ENCODE measurements at regions not wholly inside any gene's neighbourhood (a gene's known extent, or its start where the extent isn't known, plus 50 kb on each side); places are given as distances from the start of the nearest gene placed in this dataset.

DNA sequence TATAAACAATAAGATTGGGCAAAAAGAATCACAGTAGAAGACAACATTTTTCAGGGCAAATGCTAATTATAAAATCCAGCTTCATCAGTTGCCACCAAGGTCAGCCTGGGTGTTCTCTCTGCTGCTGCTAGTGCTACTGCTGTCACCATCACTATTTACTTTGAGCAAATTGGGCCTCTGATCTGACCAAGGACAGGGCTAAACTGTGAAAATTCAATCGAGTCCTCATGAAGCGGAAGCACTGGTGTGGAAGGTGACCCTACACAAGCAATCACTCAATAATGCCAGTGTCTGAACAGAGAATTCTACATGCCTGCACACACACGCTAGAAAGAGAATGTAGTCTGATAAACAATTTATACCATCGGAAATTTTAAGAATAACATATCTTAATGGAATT is 122.9 kb upstream of the TTC29 start:
- H3K36me3 Mint-ChIP-seq, result peaks cover 5% of the 10 kb centered on the region
- H3K27me3 Mint-ChIP-seq, result peaks cover 12% of the 10 kb centered on the region
- H3K9me3 Mint-ChIP-seq (ENCODE audit: low read depth), result no peaks in the 10 kb centered on the region

DNA sequence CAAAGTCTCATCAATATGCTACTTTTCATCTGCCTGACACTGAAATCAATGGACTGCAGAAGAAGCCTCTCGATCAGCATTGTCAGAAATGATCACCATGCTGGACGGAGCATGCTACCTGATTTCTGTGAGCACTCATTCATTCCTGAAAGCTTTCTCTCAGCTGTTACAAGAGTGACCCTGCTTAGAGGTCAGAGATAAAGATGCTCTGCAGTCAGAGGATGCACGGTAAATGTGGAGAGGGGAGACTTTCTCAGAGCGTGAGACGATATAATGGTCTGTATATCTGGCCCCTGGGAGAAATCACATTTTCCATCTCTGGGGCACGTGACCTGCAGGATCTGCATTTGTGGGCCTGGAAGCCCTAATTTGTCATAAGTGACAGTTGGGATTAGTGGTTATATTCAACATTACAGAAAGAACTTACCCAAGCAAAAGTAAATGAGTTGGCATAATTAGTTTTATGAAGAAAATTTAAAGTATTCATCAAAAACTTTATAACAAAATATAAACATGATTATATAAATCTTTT is 125.6 kb upstream of the TTC29 start:
- H3K4me1 Mint-ChIP-seq (ENCODE audit: low read depth), result no peaks in the 10 kb centered on the region
- H3K27ac Mint-ChIP-seq, result no peak overlapping the region
- H3K4me3 Mint-ChIP-seq, result no peak overlapping the region
- H3K27me3 Mint-ChIP-seq, result peaks cover 9% of the 10 kb centered on the region
- H3K36me3 Mint-ChIP-seq, result peaks cover 5% of the 10 kb centered on the region
- no peaks in the 10 kb centered on the region for H3K9me3 Mint-ChIP-seq (ENCODE audit: low read depth)

More for the DNA sequence above, 122.9 kb upstream of the TTC29 start:
- Mint-ChIP-seq H3K27ac (no peak overlapping the region), H3K4me1 (ENCODE audit: low read depth) (no peaks in the 10 kb centered on the region), H3K4me3 (no peak overlapping the region)

DNA sequence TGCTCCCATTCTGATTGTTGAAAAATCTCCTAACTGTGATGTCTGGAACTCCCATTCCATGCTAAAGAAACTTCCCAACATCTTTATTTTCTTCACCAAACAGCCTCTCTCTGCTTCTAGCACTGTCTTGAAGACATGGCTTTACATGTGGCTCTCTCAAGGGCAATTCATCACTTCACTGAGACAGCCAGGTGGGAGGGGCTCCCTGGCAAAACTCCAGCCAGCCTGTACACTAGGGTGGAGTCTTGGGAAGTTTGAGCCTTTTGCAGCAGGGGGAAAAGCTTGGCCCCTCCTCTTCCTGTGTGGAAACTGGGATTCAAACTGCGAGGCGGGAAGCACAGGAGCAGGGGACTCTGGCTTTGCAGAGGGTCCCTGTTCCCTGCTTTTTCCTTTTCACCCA is 130.5 kb upstream of the TTC29 start:
- Mint-ChIP-seq H3K27ac (no peak overlapping the region), H3K36me3 (peaks cover 4% of the 10 kb centered on the region), H3K4me3 (no peak overlapping the region), H3K27me3 (peaks cover 15% of the 10 kb centered on the region), H3K4me1 (ENCODE audit: low read depth) (no peaks in the 10 kb centered on the region), H3K9me3 (ENCODE audit: low read depth) (no peaks in the 10 kb centered on the region)

DNA sequence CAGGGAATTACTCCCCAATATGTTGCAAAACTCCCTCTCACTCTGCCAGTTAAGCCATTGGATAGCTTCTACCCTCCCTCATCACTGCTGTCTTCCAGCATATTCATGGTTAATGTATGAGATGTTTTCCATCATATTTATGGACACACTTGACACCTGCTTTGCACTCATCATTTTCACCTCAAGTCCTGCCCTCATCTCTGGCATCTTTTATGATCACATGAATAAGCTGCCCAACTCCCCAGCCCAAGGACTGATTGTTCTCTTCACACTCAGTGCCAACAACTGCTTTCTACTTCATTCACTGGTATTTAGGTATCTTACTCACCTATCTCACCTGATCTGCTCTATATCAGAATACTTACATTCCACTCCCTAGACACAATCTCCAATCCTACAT is 131.1 kb upstream of the TTC29 start:
- no peaks in the 10 kb centered on the region for H3K9me3 Mint-ChIP-seq (ENCODE audit: low read depth)

DNA sequence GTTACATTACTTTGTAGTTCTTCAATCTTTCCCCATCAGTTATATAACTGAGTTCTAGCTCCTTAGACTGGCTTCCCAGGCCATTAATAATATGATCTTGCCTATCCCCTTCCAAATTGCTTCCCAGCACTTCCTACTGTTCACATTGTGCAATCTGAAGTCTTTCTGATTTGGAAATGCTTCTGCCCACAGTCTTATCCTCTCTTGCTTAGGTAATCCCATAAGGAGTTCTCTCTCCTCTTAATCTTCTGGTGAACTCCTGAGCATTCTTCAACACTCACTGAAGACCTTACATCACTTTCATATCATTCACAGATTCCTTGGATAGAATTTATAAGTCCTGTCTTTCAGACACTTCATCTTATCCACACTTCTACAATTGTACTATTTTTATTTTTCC is 132.7 kb upstream of the TTC29 start:
- Mint-ChIP-seq H3K9me3 (ENCODE audit: low read depth) (no peaks in the 10 kb centered on the region), H3K4me1 (ENCODE audit: low read depth) (no peaks in the 10 kb centered on the region), H3K27me3 (peaks cover 12% of the 10 kb centered on the region), H3K27ac (no peak overlapping the region), H3K36me3 (peaks cover under 1% of the 10 kb centered on the region), H3K4me3 (no peak overlapping the region)

More for the DNA sequence above, 131.1 kb upstream of the TTC29 start:
- peaks cover 15% of the 10 kb centered on the region for H3K27me3 Mint-ChIP-seq
- H3K4me1 Mint-ChIP-seq (ENCODE audit: low read depth), result no peaks in the 10 kb centered on the region
- no peak overlapping the region for H3K4me3 Mint-ChIP-seq
- no peak overlapping the region for H3K27ac Mint-ChIP-seq
- H3K36me3 Mint-ChIP-seq, result peaks cover 3% of the 10 kb centered on the region

DNA sequence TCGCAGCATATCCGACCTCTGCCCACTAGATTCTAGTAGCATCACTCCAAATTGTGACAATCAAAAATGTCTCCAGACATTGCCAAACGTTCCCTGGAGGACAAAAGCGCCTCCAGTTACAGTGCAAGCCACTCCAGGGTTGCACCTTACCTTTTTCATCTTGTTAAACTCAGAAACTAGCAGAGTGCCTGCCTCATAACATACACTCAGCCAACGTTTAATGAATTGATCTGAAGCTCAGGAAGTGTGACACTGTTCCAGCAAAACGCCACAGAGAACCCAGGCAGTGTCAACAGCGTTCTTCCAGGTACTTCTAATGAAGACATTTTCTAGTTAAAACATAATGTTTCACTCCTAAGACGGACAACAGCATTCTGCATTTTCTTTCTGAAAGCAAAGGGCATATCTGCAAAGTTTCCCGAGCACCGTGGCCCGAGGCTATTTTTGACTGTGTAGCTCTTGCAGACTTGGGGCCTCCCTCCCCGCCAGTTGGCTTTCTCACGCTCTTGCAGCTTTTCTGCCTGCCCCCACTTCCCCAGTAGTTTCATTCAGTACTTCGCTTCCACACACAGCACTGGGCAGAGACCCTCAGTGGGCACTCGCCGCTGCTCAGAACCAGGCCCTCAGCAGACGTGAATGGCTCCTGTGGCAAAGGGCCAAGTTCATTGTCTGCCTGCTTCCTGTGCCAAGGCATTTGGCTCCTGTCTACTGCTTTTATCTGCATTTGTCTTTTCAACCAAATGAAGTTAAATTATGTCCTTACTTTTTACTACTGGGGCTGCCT is 133.4 kb upstream of the TTC29 start:
- H3K36me3 Mint-ChIP-seq, result no peaks in the 10 kb centered on the region
- H3K27me3 Mint-ChIP-seq, result peaks cover 12% of the 10 kb centered on the region
- no peak overlapping the region for H3K27ac Mint-ChIP-seq
- H3K4me1 Mint-ChIP-seq (ENCODE audit: low read depth), result no peaks in the 10 kb centered on the region
- H3K9me3 Mint-ChIP-seq (ENCODE audit: low read depth), result no peaks in the 10 kb centered on the region
- H3K4me3 Mint-ChIP-seq, result no peak overlapping the region

DNA sequence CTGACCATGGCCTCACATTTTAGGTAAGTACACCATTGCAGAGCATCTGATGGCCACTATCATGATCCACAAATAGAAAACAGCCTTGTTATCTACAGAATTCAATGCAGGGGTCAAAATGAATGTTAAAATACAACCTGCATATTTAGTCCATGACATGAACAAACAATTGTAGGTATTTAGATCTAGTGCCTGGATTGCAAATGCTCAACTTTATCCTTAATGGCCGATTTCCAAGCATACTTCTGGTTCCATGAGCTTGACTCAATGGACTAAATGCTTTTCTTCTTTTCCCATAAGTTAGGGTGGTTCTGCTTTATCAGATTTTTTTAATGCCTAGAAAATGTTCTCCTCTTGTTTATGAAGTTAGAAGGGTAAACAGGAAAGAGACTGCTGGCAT is 139.2 kb upstream of the TTC29 start:
- no peaks in the 10 kb centered on the region for H3K36me3 Mint-ChIP-seq
- H3K4me3 Mint-ChIP-seq, result no peak overlapping the region
- peaks cover 10% of the 10 kb centered on the region for H3K27me3 Mint-ChIP-seq
- no peaks in the 10 kb centered on the region for H3K4me1 Mint-ChIP-seq (ENCODE audit: low read depth)
- H3K27ac Mint-ChIP-seq, result no peak overlapping the region
- no peaks in the 10 kb centered on the region for H3K9me3 Mint-ChIP-seq (ENCODE audit: low read depth)

DNA sequence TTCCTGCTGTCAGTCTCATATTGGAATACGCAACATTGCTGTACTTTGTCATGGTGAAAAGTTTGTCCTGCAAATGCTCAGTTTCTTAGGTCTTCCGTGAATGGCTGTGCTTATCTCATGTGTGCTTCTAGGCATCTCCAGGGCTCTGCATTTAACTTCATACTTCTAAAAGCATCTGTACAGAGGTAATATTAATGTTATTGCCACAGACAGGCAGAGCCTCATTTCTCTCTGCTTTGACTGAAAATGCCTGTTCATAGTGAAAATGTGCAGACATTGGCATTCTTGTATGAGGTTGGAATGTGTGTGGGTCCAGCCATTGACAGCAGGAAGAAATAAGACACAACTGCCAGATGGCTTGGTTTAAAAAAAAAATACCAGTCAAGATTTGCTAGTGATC is 140.1 kb upstream of the TTC29 start:
- no peaks in the 10 kb centered on the region for H3K9me3 Mint-ChIP-seq (ENCODE audit: low read depth)
- no peak overlapping the region for H3K27ac Mint-ChIP-seq
- no peaks in the 10 kb centered on the region for H3K36me3 Mint-ChIP-seq
- no peak overlapping the region for H3K4me3 Mint-ChIP-seq
- no peaks in the 10 kb centered on the region for H3K4me1 Mint-ChIP-seq (ENCODE audit: low read depth)
- H3K27me3 Mint-ChIP-seq, result peaks cover 10% of the 10 kb centered on the region

DNA sequence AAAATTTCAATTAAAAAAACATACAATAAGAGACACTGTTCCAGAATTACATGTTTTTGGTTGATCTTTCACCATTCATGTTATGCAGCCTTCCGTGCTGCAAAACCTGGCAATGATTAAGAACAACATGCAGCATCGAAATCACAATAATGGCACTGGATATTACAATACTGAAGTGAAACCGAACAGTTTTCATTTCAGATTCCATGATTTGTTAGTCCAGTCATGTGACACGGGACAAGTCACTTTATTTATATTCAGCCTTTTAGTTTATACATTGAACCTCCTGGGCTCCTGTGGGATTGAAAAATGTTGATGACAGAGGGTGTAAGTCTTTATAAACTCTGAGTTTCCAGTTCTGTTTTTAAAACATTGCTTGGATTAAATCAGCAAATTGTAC is 142.5 kb upstream of the TTC29 start:
- Mint-ChIP-seq H3K9me3 (ENCODE audit: low read depth) (no peaks in the 10 kb centered on the region), H3K4me1 (ENCODE audit: low read depth) (no peaks in the 10 kb centered on the region), H3K27me3 (peaks cover 10% of the 10 kb centered on the region)

DNA sequence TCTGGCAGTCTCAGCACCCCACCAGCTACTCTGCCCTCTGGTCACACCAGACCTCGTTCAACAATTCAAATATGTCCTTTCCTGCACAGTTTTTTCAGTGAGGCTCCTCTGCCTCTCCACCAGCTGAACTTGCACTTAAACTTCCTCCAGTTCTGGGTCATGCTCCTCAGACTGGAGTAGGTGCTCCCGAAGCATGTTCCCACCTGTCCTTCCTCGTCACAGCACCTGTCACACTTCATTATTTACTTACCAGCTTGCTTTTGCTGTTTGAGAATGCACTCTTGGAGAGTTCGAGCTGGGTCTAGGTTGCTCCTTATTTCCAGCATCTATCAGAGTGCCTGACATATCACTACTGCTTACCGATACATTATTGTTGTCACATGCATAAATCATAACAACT is 144.8 kb upstream of the TTC29 start:
- Mint-ChIP-seq H3K27ac (no peak overlapping the region), H3K36me3 (no peaks in the 10 kb centered on the region), H3K9me3 (ENCODE audit: low read depth) (no peaks in the 10 kb centered on the region), H3K27me3 (peaks cover 10% of the 10 kb centered on the region), H3K4me3 (no peak overlapping the region), H3K4me1 (ENCODE audit: low read depth) (no peaks in the 10 kb centered on the region)

More for the DNA sequence above, 142.5 kb upstream of the TTC29 start:
- no peak overlapping the region for H3K27ac Mint-ChIP-seq
- H3K36me3 Mint-ChIP-seq, result no peaks in the 10 kb centered on the region
- no peak overlapping the region for H3K4me3 Mint-ChIP-seq

DNA sequence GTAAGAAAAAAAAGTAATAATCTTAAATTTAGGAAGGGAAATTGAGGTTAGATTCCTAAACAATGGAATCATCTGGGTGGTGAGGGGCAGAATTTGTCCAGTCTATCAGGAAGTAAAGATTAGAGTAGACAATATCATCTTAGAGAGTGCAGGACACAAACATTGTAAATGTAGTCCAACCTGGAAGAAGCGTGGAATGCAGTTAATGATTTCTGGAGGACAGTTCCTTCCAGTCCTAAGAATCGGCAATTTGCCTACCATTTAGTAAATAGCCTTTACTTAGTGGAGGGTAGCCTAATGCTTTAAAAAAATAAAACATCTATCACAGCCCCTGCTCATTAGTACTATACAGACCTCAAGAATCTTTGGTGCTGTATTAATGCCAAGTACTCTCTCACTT is 147.5 kb upstream of the TTC29 start:
- H3K4me3 Mint-ChIP-seq, result no peak overlapping the region
- no peaks in the 10 kb centered on the region for H3K9me3 Mint-ChIP-seq (ENCODE audit: low read depth)
- H3K27ac Mint-ChIP-seq, result no peak overlapping the region
- H3K4me1 Mint-ChIP-seq (ENCODE audit: low read depth), result no peaks in the 10 kb centered on the region
- no peaks in the 10 kb centered on the region for H3K36me3 Mint-ChIP-seq
- H3K27me3 Mint-ChIP-seq, result peaks cover 10% of the 10 kb centered on the region

DNA sequence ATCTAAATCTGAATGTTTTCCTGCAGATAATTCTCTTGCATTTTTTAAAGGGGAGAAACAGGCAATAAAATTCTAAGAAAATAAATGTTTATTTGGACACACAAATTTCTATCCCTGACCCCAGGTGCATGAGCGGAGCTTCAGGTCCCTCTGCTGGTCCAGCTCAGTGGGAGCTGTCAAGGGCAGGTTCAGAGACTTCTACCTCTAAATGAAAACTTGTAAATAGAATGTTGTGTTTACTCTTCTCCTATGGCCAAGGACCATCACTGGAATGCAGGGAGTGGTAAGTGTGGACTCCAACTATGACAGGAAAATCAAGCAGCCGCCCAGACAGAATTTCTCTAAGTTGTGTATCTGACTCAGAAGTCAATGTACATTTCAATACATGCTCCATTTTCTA is 148.6 kb upstream of the TTC29 start:
- Mint-ChIP-seq H3K4me3 (no peak overlapping the region), H3K36me3 (no peaks in the 10 kb centered on the region), H3K4me1 (ENCODE audit: low read depth) (no peaks in the 10 kb centered on the region), H3K27me3 (peaks cover 11% of the 10 kb centered on the region), H3K27ac (no peak overlapping the region), H3K9me3 (ENCODE audit: low read depth) (no peaks in the 10 kb centered on the region)

DNA sequence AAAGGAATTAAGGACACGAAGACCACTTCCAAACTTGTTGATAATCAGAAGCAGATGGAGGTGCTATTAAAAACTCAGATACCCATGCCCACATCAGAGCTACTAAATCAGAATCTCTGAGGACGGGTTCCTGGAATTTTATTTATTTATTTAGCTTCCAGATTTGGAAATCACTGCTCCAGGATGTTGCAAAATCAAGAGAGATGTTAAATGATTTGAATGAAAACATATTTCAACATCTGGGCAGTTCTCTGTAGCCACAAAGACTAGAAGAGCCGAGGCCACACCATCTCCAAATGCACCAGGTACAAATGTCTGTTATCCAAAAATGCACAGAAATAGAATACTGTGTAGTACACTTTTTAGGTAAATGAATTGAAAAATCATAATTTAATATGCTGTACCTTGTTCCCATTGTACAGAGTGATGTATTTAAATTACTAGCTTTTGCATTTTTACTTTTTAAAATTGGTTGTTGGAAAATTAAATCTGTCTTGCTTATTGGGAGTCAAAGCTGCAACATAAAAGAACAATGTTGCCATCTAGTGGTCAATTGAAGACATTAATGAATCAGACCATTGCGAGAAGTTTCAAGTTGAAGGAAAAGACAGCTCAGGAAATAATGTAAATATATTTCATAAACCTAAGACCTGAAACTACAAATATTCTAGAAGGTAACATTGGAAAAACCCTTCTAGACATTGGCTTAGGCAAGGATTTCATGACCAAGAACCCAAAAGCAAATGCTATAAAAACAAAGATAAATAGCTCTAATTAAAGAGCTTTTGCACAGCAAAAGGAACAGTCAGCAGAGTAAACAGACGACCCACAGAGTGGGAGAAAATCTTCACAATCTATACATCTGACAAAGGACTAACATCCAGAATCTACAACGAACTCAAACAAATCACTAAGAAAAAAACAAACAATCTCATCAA is 151.3 kb upstream of the TTC29 start:
- no peaks in the 10 kb centered on the region for H3K36me3 Mint-ChIP-seq
- no peak overlapping the region for H3K27ac Mint-ChIP-seq

DNA sequence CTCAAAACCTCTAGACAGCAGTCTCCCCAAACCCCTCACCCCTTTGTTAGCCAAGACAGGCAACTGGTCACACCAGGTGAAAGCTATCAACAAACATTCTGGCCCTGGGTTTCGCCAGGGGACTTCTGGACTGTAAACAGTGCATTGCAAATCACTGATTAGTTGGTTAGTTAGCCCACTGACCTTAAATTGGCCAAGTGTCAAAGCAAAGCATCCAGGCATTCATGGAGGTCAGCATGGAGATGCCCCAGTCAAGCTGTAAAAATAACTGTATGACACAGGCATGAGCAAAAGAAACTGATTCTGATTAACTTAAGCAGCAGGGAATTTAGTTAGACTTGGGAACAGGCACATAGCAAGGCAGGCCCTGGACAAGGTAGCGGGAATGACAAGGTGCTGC is 156.0 kb upstream of the TTC29 start:
- Mint-ChIP-seq H3K27me3 (peaks cover 16% of the 10 kb centered on the region), H3K4me3 (no peak overlapping the region), H3K36me3 (no peaks in the 10 kb centered on the region), H3K4me1 (ENCODE audit: low read depth) (no peaks in the 10 kb centered on the region), H3K9me3 (ENCODE audit: low read depth) (no peaks in the 10 kb centered on the region), H3K27ac (no peak overlapping the region)

More for the DNA sequence above, 151.3 kb upstream of the TTC29 start:
- Mint-ChIP-seq H3K9me3 (ENCODE audit: low read depth) (no peaks in the 10 kb centered on the region), H3K4me1 (ENCODE audit: low read depth) (no peaks in the 10 kb centered on the region), H3K27me3 (peaks cover 17% of the 10 kb centered on the region), H3K4me3 (no peak overlapping the region)

DNA sequence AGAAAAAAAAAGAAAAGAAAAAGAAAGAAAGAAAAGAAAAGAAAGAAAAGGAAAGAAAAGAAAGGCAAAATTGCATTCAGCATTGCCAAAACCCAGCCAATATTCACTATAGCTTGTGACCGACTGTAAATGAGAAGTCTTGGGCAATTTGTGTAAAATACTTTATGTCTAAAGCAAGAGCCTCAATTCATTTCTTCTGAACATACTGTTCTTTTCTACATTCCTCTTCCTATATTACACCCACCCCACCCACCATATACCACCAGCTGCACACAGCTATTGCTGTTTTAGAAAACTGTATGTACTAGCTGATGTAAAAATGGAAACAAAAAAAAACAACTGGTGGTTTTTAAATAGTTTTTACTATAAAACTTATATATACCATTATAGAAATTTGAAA is 156.9 kb upstream of the TTC29 start:
- no peak overlapping the region for H3K27ac Mint-ChIP-seq
- no peaks in the 10 kb centered on the region for H3K4me1 Mint-ChIP-seq (ENCODE audit: low read depth)
- H3K27me3 Mint-ChIP-seq, result peaks cover 11% of the 10 kb centered on the region
- H3K36me3 Mint-ChIP-seq, result no peaks in the 10 kb centered on the region
- no peak overlapping the region for H3K4me3 Mint-ChIP-seq
- H3K9me3 Mint-ChIP-seq (ENCODE audit: low read depth), result no peaks in the 10 kb centered on the region
